CD4-positive, alpha-beta T cell treated with Interleukin-1 beta for 1 hour (primary cell): ENCODE measurements at regions not wholly inside any gene's neighbourhood (a gene's known extent, or its start where the extent isn't known, plus 50 kb on each side); places are given as distances from the start of the nearest gene placed in this dataset.
A peak's percentile ranks its signal among the peaks of the same experiment; 100 is the strongest.
"Not testable (repeated sequence)": the region's sequence is repeated elsewhere in the genome, so short reads cannot be mapped to it uniquely, and the experiment has no call there.

ENCODE experiments used
- DNase-seq, 2 donors: peaks; one replicate each; pipeline ENCODE4 v3.0.0-alpha.2; 2020 to 2022

DNA sequence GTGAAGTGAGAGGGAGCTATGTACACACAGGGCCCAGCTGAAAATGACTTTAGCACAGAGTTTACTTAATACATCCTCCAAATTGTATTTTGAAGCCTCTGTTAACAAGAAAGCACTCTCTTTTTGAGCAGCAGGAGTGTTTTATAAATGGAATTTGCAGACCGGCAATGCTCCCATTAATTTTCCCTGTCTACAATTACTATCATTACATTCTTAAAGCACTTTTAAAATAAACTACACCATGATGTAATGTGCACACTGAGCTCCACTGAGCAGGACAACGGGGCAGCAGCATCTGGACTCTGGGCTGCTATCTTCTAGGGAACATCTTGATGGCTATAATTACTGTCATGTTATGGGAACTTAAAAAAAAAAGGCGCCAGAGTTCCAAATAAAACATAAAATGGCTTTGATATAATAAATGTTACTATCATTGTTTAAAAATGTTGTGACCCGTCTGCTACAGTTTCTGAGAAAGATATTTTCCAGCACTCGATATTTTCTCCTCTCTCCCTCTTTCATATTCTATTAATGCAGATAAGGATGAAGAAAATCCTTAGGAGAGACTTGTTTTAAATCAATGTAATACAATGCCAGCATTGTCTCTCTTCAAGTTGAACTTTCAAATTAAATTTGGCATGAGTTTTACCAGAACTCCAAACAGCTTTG lies 150.9 kb downstream of the HLX start:
- no peak for DNase-seq

DNA sequence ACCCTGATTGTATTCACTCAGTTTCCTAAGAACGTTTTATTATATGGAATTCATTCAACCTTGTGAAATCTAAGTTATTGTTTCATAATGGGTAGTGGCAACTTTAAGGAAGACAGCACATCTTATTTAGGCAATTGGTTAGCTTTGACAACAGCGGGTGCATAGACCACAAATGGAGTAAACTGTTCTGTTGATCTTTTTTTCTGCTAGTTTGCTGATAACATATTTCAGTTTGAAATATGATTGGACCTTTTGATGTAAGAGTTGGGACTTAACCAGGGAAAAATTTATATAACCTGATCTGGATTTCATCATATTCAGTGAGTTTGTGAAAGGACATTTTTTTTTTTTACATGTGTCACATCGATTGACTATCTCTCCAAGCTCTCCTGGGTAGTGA lies 151.7 kb downstream of the HLX start:
- DNase-seq, result no peak

DNA sequence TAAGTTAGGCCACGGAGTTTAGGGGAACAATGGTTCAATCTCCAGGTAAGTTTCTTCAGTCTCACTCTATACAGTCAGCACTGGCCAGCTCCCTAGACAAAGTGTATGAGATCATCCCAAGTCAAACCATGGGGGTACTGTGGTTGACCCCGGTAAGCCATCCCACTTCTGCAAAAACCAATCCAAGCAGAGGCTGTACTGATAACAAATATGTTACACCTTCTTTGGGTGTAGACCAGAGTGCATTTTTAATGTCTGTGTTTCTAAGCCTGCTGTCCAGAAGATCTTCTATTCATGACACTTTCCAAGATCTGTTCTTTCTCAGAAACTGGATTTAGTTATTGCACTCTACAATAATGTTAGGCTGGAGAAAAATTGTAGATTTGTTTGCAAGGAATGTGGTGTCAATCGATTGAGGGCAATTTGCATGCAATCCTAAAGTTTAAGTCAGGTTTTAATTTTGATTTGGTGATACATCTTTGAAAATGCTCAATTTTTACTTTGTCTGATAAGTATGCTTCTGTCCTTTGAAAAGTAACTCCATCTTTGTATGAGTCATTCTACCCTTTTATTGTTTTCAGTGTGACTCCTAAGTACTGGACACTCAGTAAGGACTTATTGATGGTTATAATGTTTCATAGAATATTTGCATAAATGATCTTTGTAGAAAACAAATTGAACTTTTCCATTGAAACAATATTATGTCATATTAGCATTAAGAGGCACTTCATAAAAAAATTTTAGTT lies 152.4 kb downstream of the HLX start:
- DNase-seq, result no peak

DNA sequence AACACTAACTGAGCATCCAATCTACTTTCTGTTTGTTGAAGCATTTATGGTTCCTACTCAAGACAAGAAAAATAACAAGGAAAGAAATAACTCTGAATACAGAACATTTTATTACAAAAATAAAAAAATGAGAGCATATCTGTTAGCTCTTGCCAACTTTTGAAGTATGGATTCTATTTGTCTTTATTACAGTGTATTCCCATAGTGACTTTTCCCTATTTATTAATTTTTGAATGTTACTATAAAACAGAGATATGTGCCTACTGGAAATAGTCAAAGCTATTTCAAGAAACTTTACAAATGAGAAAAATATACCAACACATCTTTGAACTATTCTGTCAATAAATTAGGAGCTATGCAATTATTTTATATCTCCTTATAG lies 153.0 kb downstream of the HLX start:
- DNase-seq, result no peak

DNA sequence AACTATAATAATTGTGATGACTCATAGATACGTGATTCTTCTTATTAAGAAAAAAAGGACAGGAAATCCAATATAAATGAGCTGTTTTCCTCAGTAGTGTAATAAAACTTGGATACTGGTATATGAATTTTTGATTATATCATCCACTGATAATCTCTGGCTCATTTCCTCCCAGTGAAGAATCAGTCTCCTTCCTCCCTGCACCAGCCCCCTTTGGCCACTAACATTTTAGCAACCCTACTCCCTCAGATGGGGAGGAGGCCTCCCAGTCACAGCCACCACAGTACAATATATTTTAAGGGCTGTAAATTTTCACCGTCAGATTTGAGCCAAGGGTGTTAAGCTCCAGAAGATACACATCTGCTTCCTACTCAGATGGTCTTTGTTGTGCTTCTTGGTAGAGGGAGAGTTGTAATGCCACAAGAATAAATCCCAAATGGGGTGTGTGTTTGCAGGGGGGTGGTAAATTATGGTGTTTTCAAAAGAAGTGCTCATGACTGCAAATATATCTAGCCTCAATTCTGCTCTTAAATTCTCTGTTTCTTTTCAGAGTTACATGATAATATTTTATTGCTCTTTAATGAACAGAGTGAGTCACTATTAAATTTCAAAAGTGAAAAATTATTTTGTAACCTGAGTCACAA lies 153.5 kb downstream of the HLX start:
- DNase-seq, result no peak

DNA sequence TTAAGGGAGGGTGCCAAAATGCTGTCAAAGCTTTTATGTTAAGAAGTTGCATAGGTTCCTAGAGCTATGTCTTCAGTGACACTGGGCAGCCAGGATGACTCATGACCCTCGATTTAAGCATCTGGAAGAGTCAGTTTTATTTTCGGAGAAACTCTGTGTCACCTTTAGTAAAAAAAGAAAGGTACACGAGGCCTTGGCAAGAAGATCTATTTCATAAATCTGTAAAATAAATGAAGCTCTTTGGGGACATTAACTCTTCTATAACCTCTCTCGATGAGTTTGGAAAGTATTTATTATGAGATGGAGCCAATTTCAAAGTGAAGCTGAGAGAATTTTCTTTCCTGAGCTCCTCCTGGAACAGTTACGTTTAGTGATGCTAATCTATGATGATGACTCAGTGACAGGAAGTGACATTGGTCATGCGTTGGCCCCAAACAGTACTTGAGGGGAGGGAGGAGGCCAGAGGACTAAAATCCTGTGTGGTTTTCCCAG lies 156.5 kb downstream of the HLX start:
- no peak for DNase-seq

- DNase-seq, result no peak
These were observed 160.4 kb downstream of the HLX start for GRCh38 chr1:221039616-221040015.

DNA sequence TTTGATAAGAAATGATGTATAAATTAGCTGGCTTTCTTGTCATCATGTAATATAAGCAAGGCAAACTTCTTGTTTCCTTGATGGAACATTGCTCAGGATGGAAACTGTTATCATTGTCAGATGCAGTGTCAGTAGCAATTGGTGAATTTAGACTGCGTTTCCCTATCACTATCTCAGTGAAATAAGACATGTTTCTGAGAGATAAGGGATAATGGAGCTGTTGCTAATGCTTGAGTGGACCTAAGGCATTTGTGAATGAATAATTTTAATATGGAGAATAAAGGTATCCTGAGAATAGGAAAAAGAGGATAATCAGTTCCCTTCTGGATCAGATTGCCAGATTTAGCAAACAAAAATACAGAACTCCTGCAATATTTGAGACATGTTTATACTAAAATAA lies 160.9 kb downstream of the HLX start:
- no peak for DNase-seq

- DNase-seq, result no peak
These were observed 161.5 kb downstream of the HLX start for GRCh38 chr1:221040691-221041285.

- DNase-seq, result no peak
These were observed 165.3 kb downstream of the HLX start for GRCh38 chr1:221044538-221044937.

- no peak for DNase-seq
These were observed 165.9 kb downstream of the HLX start for GRCh38 chr1:221045151-221045550.

- peak in 1 of 2 donors; percentile 20 for DNase-seq
These were observed 166.9 kb downstream of the HLX start for GRCh38 chr1:221045842-221046831.

GRCh38 chr1:221051391-221051790 lies 172.1 kb downstream of the HLX start:
- DNase-seq, result not testable (repeated sequence)

GRCh38 chr1:221053889-221054288 lies 174.6 kb downstream of the HLX start:
- DNase-seq, result no peak

GRCh38 chr1:221059506-221059905 lies 180.3 kb downstream of the HLX start:
- no peak for DNase-seq

DNA sequence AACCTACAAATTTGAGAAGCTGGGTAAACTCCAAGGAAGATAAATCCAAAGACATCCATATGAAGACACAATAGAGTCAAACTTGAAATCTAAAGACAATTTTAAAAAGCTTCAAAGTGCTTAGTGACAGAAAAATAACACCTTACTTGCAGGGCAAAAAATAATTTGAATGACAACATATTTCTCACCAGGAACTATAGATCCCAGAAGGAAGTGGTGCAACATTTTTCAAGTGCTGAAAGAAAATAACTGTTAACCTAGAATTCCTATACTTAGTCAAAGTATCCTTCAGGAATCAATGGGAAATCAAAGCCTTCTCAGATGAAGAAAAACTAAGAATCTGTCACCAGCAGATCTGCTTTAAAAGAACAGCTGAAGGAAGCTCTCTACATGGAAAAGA lies 184.4 kb downstream of the HLX start:
- no peak for DNase-seq

DNA sequence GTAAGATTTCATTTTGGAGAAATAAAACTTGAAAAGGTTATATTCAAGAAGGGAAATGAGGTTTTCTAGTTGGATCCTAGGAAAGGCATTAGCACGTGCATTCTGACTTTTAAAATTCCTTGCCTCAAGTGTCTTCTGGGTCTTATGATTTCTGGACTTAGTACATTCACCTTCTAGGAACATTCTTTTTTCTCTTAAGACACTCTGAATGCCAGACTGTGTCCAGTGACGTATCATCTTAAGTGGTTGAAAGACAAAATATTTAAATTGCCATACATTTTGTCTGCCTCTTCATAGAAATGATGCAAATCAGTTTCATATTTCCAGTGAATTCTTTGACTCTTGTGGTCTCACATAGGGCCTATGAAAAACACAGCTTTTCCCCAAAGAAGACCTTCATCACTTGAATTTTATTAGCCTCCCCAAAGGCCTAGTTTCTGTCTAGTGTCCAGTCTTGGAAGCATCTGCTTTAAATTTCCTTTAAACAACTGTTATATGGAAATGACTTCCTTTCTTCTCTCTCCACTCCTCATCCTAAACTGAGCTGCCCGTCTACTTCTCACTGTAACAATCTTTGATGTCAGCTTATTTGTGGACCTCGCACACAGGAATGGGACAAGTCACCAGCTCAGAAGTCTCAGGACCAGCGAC lies 187.2 kb downstream of the HLX start:
- no peak for DNase-seq

DNA sequence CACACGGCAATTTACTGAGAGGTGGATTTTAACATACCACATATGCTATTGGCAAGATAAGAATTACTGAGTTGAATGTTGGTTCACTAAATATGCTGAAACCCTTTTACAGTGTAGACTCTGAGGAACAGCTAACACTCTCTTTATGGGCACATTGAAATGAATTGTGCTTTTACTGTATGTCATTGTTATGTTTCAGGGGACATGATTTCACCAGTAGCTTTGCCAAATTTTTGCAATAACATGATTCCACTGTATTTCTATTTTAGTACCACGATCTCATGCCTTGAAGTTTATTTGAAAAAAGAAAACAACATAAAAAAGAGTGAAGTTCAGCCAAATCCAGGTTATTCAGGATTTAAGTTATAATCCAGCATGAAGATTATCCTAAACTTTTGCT lies 188.5 kb downstream of the HLX start:
- DNase-seq, result no peak

DNA sequence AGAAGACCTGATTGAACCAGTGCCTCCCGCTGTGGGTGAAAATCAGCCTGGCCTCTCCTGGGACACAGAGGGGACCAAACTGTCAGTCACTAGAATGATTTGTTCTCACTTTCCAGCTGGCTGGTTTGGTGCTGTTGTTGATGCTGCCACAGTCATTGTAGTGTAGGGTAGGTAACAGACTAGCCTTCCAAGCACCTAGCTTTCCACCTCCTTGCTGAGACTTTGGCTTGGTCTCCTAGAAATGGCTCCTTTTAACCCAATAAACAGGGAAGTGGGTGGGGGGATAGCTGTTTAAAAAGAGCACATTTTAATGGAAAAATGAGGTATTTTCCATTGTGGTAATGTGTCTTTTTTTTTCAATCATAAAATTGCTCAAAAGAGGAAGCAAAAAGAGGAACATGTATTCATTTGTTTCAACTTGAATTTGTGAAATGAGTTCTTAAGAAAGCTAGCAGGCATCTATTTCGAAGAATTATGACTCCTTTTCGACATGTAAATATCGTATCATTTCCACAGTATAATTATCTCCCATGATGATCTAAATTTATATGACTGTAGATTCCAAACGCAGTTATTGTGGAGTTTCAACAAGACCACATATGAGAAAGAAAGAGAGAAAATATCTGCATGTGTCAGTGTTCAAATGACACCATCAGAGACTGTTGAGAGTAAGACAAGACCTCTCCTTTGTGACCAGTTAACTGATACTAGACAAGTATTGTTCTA lies 190.1 kb downstream of the HLX start:
- DNase-seq, result peak in 1 of 2 donors; percentile 34

DNA sequence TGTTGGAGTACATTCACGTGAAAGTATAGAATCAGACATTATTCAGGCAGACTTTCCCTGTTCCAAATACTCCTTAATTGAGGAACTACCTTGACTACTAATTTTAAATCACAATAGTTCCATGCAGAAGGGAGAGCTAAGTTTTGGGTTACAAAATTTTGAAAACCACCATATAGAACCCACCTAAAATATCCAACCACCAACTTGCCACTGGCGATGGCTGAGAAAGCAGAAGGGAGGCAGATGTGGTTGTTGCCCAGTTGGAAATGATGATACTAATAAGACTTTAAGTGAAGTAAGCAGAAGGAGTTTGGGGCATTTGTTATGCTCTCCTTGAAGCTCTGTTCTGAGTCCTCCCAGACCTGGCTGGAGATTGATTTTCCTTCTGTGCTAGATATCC lies 190.7 kb downstream of the HLX start:
- DNase-seq, result no peak

- no peak for DNase-seq
These were observed 192.5 kb downstream of the HLX start for GRCh38 chr1:221071777-221072176.
